ENCODE measurements at regions not wholly inside any gene's neighbourhood (a gene's known extent, or its start where the extent isn't known, plus 50 kb on each side); places are given as distances from the start of the nearest gene placed in this dataset.

DNA sequence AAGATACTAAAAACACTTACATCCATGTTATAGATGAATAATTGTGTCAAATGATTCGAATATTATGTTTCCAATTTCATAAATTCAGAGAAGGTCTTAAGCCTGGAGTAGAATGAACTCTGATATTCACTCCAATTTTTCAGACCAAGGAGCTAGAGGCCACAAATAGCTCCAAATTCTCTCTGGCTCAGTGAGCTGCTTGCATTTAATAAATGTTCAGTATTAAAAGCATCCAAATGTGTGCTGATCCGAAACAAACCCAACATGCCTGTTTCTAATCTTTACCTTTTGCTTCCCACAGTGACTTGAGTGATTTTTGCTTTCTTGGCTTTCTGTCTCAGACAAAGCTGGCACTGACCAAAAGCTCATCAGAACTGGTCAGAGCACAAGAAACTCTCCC, 291.4 kb downstream of the CCDC85A start:
- no peaks in the 10 kb centered on the region for H3K27me3 ChIP-seq
- no peak overlapping the region for H3K4me3 ChIP-seq
- peak overlapping the region in 1 of 3 donors; percentile 51 for H3K27ac ChIP-seq
- DNase-seq = no peak
- H3K9me3 ChIP-seq = no peaks in the 10 kb centered on the region
- peak in 1 of 4 donors; percentile 14 for ATAC-seq
- peaks cover 0 to 12% (median 2%) of the 10 kb centered on the region in 4 donors for H3K4me1 ChIP-seq
- no peaks in the 10 kb centered on the region for H3K36me3 ChIP-seq
- 75% methylated on average over 2 of the region's 2 CpGs for WGBS (ENCODE audit: insufficient coverage, low coverage, low lambda C conversion rate, missing lambda C conversion rate)
- intact Hi-C loops (cut with DNase I) = no loop called here
- TF ChIP-seq, protein P1, sequence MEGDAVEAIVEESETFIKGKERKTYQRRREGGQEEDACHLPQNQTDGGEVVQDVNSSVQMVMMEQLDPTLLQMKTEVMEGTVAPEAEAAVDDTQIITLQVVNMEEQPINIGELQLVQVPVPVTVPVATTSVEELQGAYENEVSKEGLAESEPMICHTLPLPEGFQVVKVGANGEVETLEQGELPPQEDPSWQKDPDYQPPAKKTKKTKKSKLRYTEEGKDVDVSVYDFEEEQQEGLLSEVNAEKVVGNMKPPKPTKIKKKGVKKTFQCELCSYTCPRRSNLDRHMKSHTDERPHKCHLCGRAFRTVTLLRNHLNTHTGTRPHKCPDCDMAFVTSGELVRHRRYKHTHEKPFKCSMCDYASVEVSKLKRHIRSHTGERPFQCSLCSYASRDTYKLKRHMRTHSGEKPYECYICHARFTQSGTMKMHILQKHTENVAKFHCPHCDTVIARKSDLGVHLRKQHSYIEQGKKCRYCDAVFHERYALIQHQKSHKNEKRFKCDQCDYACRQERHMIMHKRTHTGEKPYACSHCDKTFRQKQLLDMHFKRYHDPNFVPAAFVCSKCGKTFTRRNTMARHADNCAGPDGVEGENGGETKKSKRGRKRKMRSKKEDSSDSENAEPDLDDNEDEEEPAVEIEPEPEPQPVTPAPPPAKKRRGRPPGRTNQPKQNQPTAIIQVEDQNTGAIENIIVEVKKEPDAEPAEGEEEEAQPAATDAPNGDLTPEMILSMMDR (IDR thresholded peaks at IDR 0.05) = no peak
- TF ChIP-seq POLR2A (IDR thresholded peaks at IDR 0.05) = no peak

DNA sequence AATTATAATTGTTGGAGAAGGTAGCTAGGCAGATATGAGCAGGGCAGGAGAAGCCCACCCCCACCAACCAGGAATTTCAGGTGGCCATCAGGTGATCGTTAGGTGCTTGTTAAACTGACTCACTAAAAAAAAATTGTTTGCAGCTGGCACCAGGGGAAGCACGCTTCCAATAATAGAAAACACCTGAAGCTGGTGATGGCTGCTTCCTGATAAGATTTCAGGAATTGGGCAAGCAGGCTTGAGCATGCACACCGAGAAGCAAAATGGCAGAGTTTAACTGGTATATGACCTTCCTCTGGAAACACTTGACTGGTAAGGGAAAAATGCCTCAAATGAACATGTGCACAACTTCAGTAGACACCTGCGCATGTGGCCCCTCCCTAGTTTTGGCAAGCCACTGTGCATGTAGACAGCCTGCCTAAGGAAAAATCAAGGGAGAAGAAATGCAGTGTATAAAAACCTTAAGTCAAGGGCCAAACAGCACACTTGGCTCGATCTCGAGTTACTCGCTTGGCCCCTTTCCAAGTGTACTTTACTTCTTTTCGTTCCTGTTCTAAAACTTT, 292.8 kb downstream of the CCDC85A start:
- no peak overlapping the region for H3K27ac ChIP-seq
- no peak for DNase-seq
- H3K4me3 ChIP-seq = no peak overlapping the region
- intact Hi-C loops (cut with DNase I) = no loop called here
- no peaks in the 10 kb centered on the region for H3K27me3 ChIP-seq
- H3K36me3 ChIP-seq = no peaks in the 10 kb centered on the region
- peak in 1 of 4 donors; percentile 34 for ATAC-seq
- peaks cover 0 to 12% (median 2%) of the 10 kb centered on the region in 4 donors for H3K4me1 ChIP-seq
- 59% methylated on average over 7 of the region's 8 CpGs for WGBS (ENCODE audit: insufficient coverage, low coverage, low lambda C conversion rate, missing lambda C conversion rate)
- no peak for TF ChIP-seq POLR2A (IDR thresholded peaks at IDR 0.05)
- no peaks in the 10 kb centered on the region for H3K9me3 ChIP-seq

DNA sequence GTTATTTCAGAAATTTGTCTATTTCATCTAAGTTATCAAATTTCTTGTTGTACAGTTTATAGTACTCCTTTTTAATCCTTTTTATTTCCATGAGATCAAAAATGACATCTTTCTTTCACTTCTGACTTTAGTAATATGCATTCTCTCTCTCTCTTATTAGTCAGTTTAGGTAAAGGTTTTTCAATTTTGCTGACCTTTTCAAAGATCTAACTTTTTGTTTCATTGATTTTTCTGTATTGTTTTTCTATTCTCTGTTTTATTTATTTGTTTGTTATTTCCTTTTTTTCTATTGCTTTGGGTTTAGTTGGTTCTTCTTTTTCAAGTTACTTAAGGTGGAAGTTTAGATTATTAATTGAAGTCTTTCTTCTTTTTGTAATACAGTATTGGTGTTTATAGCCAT, 294.2 kb downstream of the CCDC85A start:
- intact Hi-C loops (cut with DNase I) = no loop called here
- no peak for TF ChIP-seq POLR2A (IDR thresholded peaks at IDR 0.05)
- TF ChIP-seq, protein P1 (IDR thresholded peaks at IDR 0.05) = no peak
- Histone ChIP-seq H3K36me3 (no peaks in the 10 kb centered on the region), H3K27me3 (no peaks in the 10 kb centered on the region), H3K27ac (no peak overlapping the region), H3K4me1 (peaks cover 0 to 12% (median 2%) of the 10 kb centered on the region in 4 donors), H3K4me3 (no peak overlapping the region), H3K9me3 (no peaks in the 10 kb centered on the region)
- ATAC-seq (no peak), DNase-seq (no peak)

DNA sequence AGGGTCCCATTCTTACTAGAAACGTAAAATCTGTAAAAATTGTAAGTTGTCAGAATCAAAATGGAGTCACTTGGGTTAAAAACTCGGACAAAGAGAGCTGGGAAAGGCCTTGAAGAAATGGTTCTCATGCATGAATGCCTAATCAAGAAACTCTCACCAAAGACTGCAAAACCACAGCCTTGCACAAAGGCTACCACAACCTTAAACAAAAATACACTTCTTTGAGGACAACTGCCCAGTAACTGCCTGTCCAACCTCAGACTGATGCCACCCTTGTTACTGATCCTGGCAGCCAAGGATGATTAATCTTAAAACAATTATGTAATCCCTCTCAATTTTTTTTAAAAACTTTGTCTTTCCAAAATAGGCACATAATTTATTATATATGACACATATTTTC, 299.3 kb downstream of the CCDC85A start:
- intact Hi-C loops (cut with DNase I) = no loop called here
- no peaks in the 10 kb centered on the region for H3K36me3 ChIP-seq
- DNase-seq (no peak), ATAC-seq (no peak)
- 50% methylated on average over 2 of the region's 2 CpGs for WGBS (ENCODE audit: insufficient coverage, low coverage, low lambda C conversion rate, missing lambda C conversion rate)
- H3K27me3 ChIP-seq = no peaks in the 10 kb centered on the region
- no peak for TF ChIP-seq POLR2A (IDR thresholded peaks at IDR 0.05)
- TF ChIP-seq, protein P1 (IDR thresholded peaks at IDR 0.05) = no peak
- H3K4me1 ChIP-seq = no peaks in the 10 kb centered on the region
- H3K4me3 ChIP-seq = no peak overlapping the region
- H3K9me3 ChIP-seq = no peaks in the 10 kb centered on the region
- no peak overlapping the region for H3K27ac ChIP-seq

DNA sequence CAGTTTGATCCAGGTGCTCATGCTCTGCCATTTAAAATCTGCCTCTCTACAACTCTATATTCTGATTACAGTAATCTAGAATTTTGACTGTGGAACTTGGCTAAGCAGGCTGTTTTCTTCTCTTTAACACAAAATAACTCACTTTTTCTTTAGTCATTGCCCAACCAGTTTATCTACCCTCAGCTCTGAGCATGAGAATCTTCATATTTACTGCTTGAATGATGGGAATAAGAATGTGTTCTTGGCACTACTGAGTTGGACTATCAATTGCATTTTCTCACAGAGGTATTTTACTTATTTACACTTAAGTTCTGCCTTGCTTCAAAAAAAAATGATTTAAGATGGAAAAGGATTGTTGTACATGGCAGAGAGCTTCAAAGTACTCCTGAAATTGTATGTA, 301.1 kb downstream of the CCDC85A start:
- Histone ChIP-seq H3K4me3 (no peak overlapping the region), H3K9me3 (no peaks in the 10 kb centered on the region), H3K27me3 (no peaks in the 10 kb centered on the region), H3K36me3 (no peaks in the 10 kb centered on the region), H3K4me1 (no peaks in the 10 kb centered on the region), H3K27ac (no peak overlapping the region)
- intact Hi-C loops (cut with DNase I) = no loop called here
- DNase-seq = no peak
- no peak for ATAC-seq
- TF ChIP-seq, protein P1 (IDR thresholded peaks at IDR 0.05) = no peak
- TF ChIP-seq POLR2A (IDR thresholded peaks at IDR 0.05) = no peak
